ENCODE measurements at regions not wholly inside any gene's neighbourhood (a gene's known extent, or its start where the extent isn't known, plus 50 kb on each side); places are given as distances from the start of the nearest gene placed in this dataset.

GRCh38 chr5:42884326-42884725, 72.6 kb upstream of the SELENOP start:
- no peak for TF ChIP-seq EP300 (IDR thresholded peaks at IDR 0.05)
- TF ChIP-seq POLR2AphosphoS5 (IDR thresholded peaks at IDR 0.05), result no peak
- TF ChIP-seq CTCF (IDR thresholded peaks at IDR 0.05), result no peak
- TF ChIP-seq POLR2A (IDR thresholded peaks at IDR 0.05; ENCODE audit: low read depth), result no peak
- intact Hi-C loops (cut with DNase I), result no loop called here
- no peaks in the 10 kb centered on the region for H3K4me1 ChIP-seq

GRCh38 chr5:42881416-42882117, 69.9 kb upstream of the SELENOP start:
- no peak for DNase-seq (ENCODE audit: extremely low spot score)
- Histone ChIP-seq H3K4me1 (peaks cover 0 to 6% (median 2%) of the 10 kb centered on the region in 4 donors), H3K9me3 (no peaks in the 10 kb centered on the region), H3K36me3 (no peaks in the 10 kb centered on the region), H3K4me3 (no peak overlapping the region), H3K27ac (replicated peaks in 1 of 4) (peak overlapping the region in 1 of 4 donors; percentile 35), H3K27me3 (no peaks in the 10 kb centered on the region)
- intact Hi-C loops (cut with DNase I), result no loop called here
- TF ChIP-seq POLR2A (IDR thresholded peaks at IDR 0.05; ENCODE audit: low read depth) (no peak), CTCF (IDR thresholded peaks at IDR 0.05) (no peak), POLR2AphosphoS5 (IDR thresholded peaks at IDR 0.05) (no peak), EP300 (IDR thresholded peaks at IDR 0.05) (no peak)
- 74% methylated on average over 5 of the region's 5 CpGs for WGBS

More at GRCh38 chr5:42884326-42884725, 72.6 kb upstream of the SELENOP start:
- no peak overlapping the region for H3K27ac ChIP-seq (replicated peaks in 1 of 4)
- peak; percentile 78 for DNase-seq (ENCODE audit: extremely low spot score)
- no peak overlapping the region for H3K4me3 ChIP-seq
- no peaks in the 10 kb centered on the region for H3K27me3 ChIP-seq
- no peaks in the 10 kb centered on the region for H3K9me3 ChIP-seq
- H3K36me3 ChIP-seq, result no peaks in the 10 kb centered on the region
- 92% methylated on average over 1 of the region's 1 CpG for WGBS

- 47% methylated on average over 1 of the region's 1 CpG for WGBS
Observed at GRCh38 chr5:42880496-42881150, 68.9 kb upstream of the SELENOP start.

GRCh38 chr5:42879291-42879690, 67.6 kb upstream of the SELENOP start:
- Histone ChIP-seq H3K4me3 (no peak overlapping the region), H3K9me3 (no peaks in the 10 kb centered on the region), H3K36me3 (no peaks in the 10 kb centered on the region), H3K27ac (replicated peaks in 1 of 4) (no peak overlapping the region), H3K27me3 (no peaks in the 10 kb centered on the region), H3K4me1 (peaks cover 3 to 10% (median 3%) of the 10 kb centered on the region in 4 donors)
- intact Hi-C loops (cut with DNase I), result no loop called here
- no peak for DNase-seq (ENCODE audit: extremely low spot score)
- TF ChIP-seq POLR2A (IDR thresholded peaks at IDR 0.05; ENCODE audit: low read depth) (no peak), CTCF (IDR thresholded peaks at IDR 0.05) (no peak), POLR2AphosphoS5 (IDR thresholded peaks at IDR 0.05) (no peak)
- 89% methylated on average over 2 of the region's 2 CpGs for WGBS

More at GRCh38 chr5:42880496-42881150, 68.9 kb upstream of the SELENOP start:
- no peak for DNase-seq (ENCODE audit: extremely low spot score)
- H3K4me3 ChIP-seq, result no peak overlapping the region
- TF ChIP-seq POLR2A (IDR thresholded peaks at IDR 0.05; ENCODE audit: low read depth), result no peak
- TF ChIP-seq POLR2AphosphoS5 (IDR thresholded peaks at IDR 0.05), result no peak
- no peak for TF ChIP-seq EP300 (IDR thresholded peaks at IDR 0.05)
- no peak for TF ChIP-seq CTCF (IDR thresholded peaks at IDR 0.05)
- H3K27ac ChIP-seq (replicated peaks in 1 of 4), result no peak overlapping the region
- H3K27me3 ChIP-seq, result no peaks in the 10 kb centered on the region
- intact Hi-C loops (cut with DNase I), result no loop called here
- no peaks in the 10 kb centered on the region for H3K9me3 ChIP-seq
- H3K36me3 ChIP-seq, result no peaks in the 10 kb centered on the region
- peaks cover 3 to 10% (median 3%) of the 10 kb centered on the region in 4 donors for H3K4me1 ChIP-seq
